Activated CD8-positive, alpha-beta T cell treated with anti-CD3 and anti-CD28 coated beads, Interleukin-2, amount 10 ng/mL, durations not matched to agents 7 days and 5 days (primary cell): ENCODE measurements at regions not wholly inside any gene's neighbourhood (a gene's known extent, or its start where the extent isn't known, plus 50 kb on each side); places are given as distances from the start of the nearest gene placed in this dataset.

Experiments
- ATAC-seq: fragments of 150-1000 bp; cut with Tn5 transposase; one replicate; pipeline ENCODE4 v1.10.0; 2021; ENCODE audit warnings: moderate library complexity
- CTCF ChIA-PET: fragments of 350-600 bp; sonication (Branson Sonifier 250); formaldehyde crosslinking; loops from one replicate; lab custom pipeline; 2021; ENCODE audit warnings: antibody characterized with exemption; lab: Charles Lee
- POLR2A ChIA-PET: fragments of 350-600 bp; sonication (Branson Sonifier 250); formaldehyde crosslinking; loops from one replicate; lab custom pipeline; 2021; ENCODE audit warnings: antibody characterized with exemption; lab: Charles Lee
- DNase-seq: peaks from one replicate; pipeline ENCODE4 v3.0.0-alpha.2; 2020
- H3K27ac Mint-ChIP-seq: one replicate; pipeline ENCODE4 v1.8.0; 2021; ENCODE audit warnings: mild to moderate bottlenecking, mixed read lengths
- H3K27me3 Mint-ChIP-seq: one replicate; pipeline ENCODE4 v1.8.0; 2021; ENCODE audit warnings: low read depth, mixed read lengths
- H3K36me3 Mint-ChIP-seq: one replicate; pipeline ENCODE4 v1.8.0; 2021; ENCODE audit warnings: low read depth, mixed read lengths
- H3K4me1 Mint-ChIP-seq: one replicate; pipeline ENCODE4 v1.8.0; 2021; ENCODE audit warnings: low read depth, mixed read lengths
- H3K4me3 Mint-ChIP-seq: one replicate; pipeline ENCODE4 v1.8.0; 2021; ENCODE audit warnings: mild to moderate bottlenecking, mixed read lengths
- H3K9me3 Mint-ChIP-seq: one replicate; pipeline ENCODE4 v1.8.0; 2022; ENCODE audit warnings: mixed read lengths; ENCODE audit not compliant: insufficient read depth

GRCh38 chr1:80044662-80045061 lies 1038.1 kb upstream of the ADGRL4 start:
- ATAC-seq: no peak
- DNase-seq: no peak
- Mint-ChIP-seq H3K27ac (no peak overlapping the region), H3K4me1 (no peaks in the 10 kb centered on the region), H3K36me3 (no peaks in the 10 kb centered on the region), H3K27me3 (no peaks in the 10 kb centered on the region), H3K9me3 (peaks cover 20% of the 10 kb centered on the region), H3K4me3 (no peak overlapping the region)
- POLR2A ChIA-PET: no interaction called here
- CTCF ChIA-PET: no interaction called here

- no peak overlapping the region for H3K4me3 Mint-ChIP-seq
- no peak overlapping the region for H3K27ac Mint-ChIP-seq
- no peaks in the 10 kb centered on the region for H3K36me3 Mint-ChIP-seq
- H3K9me3 Mint-ChIP-seq: peaks cover 24% of the 10 kb centered on the region
- no peaks in the 10 kb centered on the region for H3K27me3 Mint-ChIP-seq
- ATAC-seq (no peak), DNase-seq (no peak)
- POLR2A ChIA-PET: no interaction called here
- CTCF ChIA-PET: no interaction called here
- no peaks in the 10 kb centered on the region for H3K4me1 Mint-ChIP-seq
Measured at GRCh38 chr1:80036690-80037432, 1030.3 kb upstream of the ADGRL4 start.

GRCh38 chr1:80023358-80023757 lies 1016.8 kb upstream of the ADGRL4 start:
- no peaks in the 10 kb centered on the region for H3K27me3 Mint-ChIP-seq

GRCh38 chr1:80021891-80022290 lies 1015.4 kb upstream of the ADGRL4 start:
- Mint-ChIP-seq H3K27me3 (no peaks in the 10 kb centered on the region), H3K9me3 (peaks cover 9% of the 10 kb centered on the region), H3K4me3 (no peak overlapping the region), H3K27ac (no peak overlapping the region), H3K36me3 (no peaks in the 10 kb centered on the region), H3K4me1 (no peaks in the 10 kb centered on the region)
- ATAC-seq (no peak), DNase-seq (no peak)
- POLR2A ChIA-PET: no interaction called here
- CTCF ChIA-PET: no interaction called here

More at GRCh38 chr1:80023358-80023757, 1016.8 kb upstream of the ADGRL4 start:
- CTCF ChIA-PET: no interaction called here
- POLR2A ChIA-PET: no interaction called here
- Mint-ChIP-seq H3K4me1 (no peaks in the 10 kb centered on the region), H3K9me3 (peaks cover 9% of the 10 kb centered on the region), H3K4me3 (no peak overlapping the region), H3K27ac (no peak overlapping the region), H3K36me3 (no peaks in the 10 kb centered on the region)
- DNase-seq: no peak
- no peak for ATAC-seq

- no peak overlapping the region for H3K4me3 Mint-ChIP-seq
- POLR2A ChIA-PET: no interaction called here
- ATAC-seq: no peak
Measured at GRCh38 chr1:80018348-80018747, 1011.8 kb upstream of the ADGRL4 start.

GRCh38 chr1:80008934-80009333 lies 1002.4 kb upstream of the ADGRL4 start:
- H3K27ac Mint-ChIP-seq: no peak overlapping the region
- no peak for ATAC-seq
- H3K27me3 Mint-ChIP-seq: no peaks in the 10 kb centered on the region
- POLR2A ChIA-PET: no interaction called here
- no peaks in the 10 kb centered on the region for H3K4me1 Mint-ChIP-seq
- CTCF ChIA-PET: no interaction called here
- peaks cover 10% of the 10 kb centered on the region for H3K9me3 Mint-ChIP-seq
- H3K36me3 Mint-ChIP-seq: no peaks in the 10 kb centered on the region
- H3K4me3 Mint-ChIP-seq: no peak overlapping the region
- DNase-seq: no peak

More at GRCh38 chr1:80018348-80018747, 1011.8 kb upstream of the ADGRL4 start:
- CTCF ChIA-PET: no interaction called here
- no peak for DNase-seq
- Mint-ChIP-seq H3K27ac (no peak overlapping the region), H3K36me3 (no peaks in the 10 kb centered on the region), H3K4me1 (no peaks in the 10 kb centered on the region), H3K9me3 (no peaks in the 10 kb centered on the region), H3K27me3 (no peaks in the 10 kb centered on the region)

- DNase-seq (no peak), ATAC-seq (no peak)
- Mint-ChIP-seq H3K4me3 (no peak overlapping the region), H3K27ac (no peak overlapping the region), H3K9me3 (peaks cover 9% of the 10 kb centered on the region), H3K36me3 (no peaks in the 10 kb centered on the region), H3K27me3 (no peaks in the 10 kb centered on the region), H3K4me1 (no peaks in the 10 kb centered on the region)
- ChIA-PET CTCF (no interaction called here), POLR2A (no interaction called here)
Measured at GRCh38 chr1:80003250-80003649, 996.7 kb upstream of the ADGRL4 start.

- POLR2A ChIA-PET: no interaction called here
- H3K27ac Mint-ChIP-seq: no peak overlapping the region
- no peaks in the 10 kb centered on the region for H3K36me3 Mint-ChIP-seq
- H3K9me3 Mint-ChIP-seq: peaks cover 10% of the 10 kb centered on the region
- DNase-seq (no peak), ATAC-seq (no peak)
- H3K4me1 Mint-ChIP-seq: no peaks in the 10 kb centered on the region
- no peaks in the 10 kb centered on the region for H3K27me3 Mint-ChIP-seq
- no peak overlapping the region for H3K4me3 Mint-ChIP-seq
- CTCF ChIA-PET: no interaction called here
Measured at GRCh38 chr1:79988401-79988800, 981.9 kb upstream of the ADGRL4 start.

GRCh38 chr1:79982211-79982610 lies 975.7 kb upstream of the ADGRL4 start:
- Mint-ChIP-seq H3K27me3 (no peaks in the 10 kb centered on the region), H3K4me1 (no peaks in the 10 kb centered on the region), H3K9me3 (peaks cover 10% of the 10 kb centered on the region), H3K27ac (no peak overlapping the region), H3K4me3 (no peak overlapping the region), H3K36me3 (no peaks in the 10 kb centered on the region)
- CTCF ChIA-PET: no interaction called here
- ATAC-seq (no peak), DNase-seq (no peak)
- POLR2A ChIA-PET: no interaction called here

- Mint-ChIP-seq H3K27me3 (no peaks in the 10 kb centered on the region), H3K4me3 (no peak overlapping the region), H3K9me3 (peaks cover 10% of the 10 kb centered on the region), H3K4me1 (no peaks in the 10 kb centered on the region), H3K36me3 (no peaks in the 10 kb centered on the region), H3K27ac (no peak overlapping the region)
- POLR2A ChIA-PET: no interaction called here
- ATAC-seq: no peak
- CTCF ChIA-PET: no interaction called here
- no peak for DNase-seq
Measured at GRCh38 chr1:79981481-79981880, 975.0 kb upstream of the ADGRL4 start.

GRCh38 chr1:79979346-79979745 lies 972.8 kb upstream of the ADGRL4 start:
- no peak overlapping the region for H3K27ac Mint-ChIP-seq
- CTCF ChIA-PET: no interaction called here
- H3K4me3 Mint-ChIP-seq: no peak overlapping the region
- H3K4me1 Mint-ChIP-seq: no peaks in the 10 kb centered on the region
- DNase-seq (no peak), ATAC-seq (no peak)
- no peaks in the 10 kb centered on the region for H3K27me3 Mint-ChIP-seq
- POLR2A ChIA-PET: no interaction called here
- no peaks in the 10 kb centered on the region for H3K36me3 Mint-ChIP-seq
- peaks cover 7% of the 10 kb centered on the region for H3K9me3 Mint-ChIP-seq

- no peak for DNase-seq
- ATAC-seq: no peak
- ChIA-PET POLR2A (no interaction called here), CTCF (no interaction called here)
- H3K27ac Mint-ChIP-seq: no peak overlapping the region
- no peak overlapping the region for H3K4me3 Mint-ChIP-seq
- no peaks in the 10 kb centered on the region for H3K36me3 Mint-ChIP-seq
- no peaks in the 10 kb centered on the region for H3K27me3 Mint-ChIP-seq
- peaks cover 5% of the 10 kb centered on the region for H3K9me3 Mint-ChIP-seq
- H3K4me1 Mint-ChIP-seq: no peaks in the 10 kb centered on the region
Measured at GRCh38 chr1:79976287-79976686, 969.8 kb upstream of the ADGRL4 start.

- no peaks in the 10 kb centered on the region for H3K27me3 Mint-ChIP-seq
- H3K9me3 Mint-ChIP-seq: peaks cover 5% of the 10 kb centered on the region
- ATAC-seq (no peak), DNase-seq (no peak)
- POLR2A ChIA-PET: no interaction called here
- no peaks in the 10 kb centered on the region for H3K36me3 Mint-ChIP-seq
- H3K4me1 Mint-ChIP-seq: no peaks in the 10 kb centered on the region
- CTCF ChIA-PET: no interaction called here
- no peak overlapping the region for H3K4me3 Mint-ChIP-seq
- no peak overlapping the region for H3K27ac Mint-ChIP-seq
Measured at GRCh38 chr1:79974659-79975058, 968.1 kb upstream of the ADGRL4 start.
